Spleen (tissue), 7 donors: ENCODE measurements at regions not wholly inside any gene's neighbourhood (a gene's known extent, or its start where the extent isn't known, plus 50 kb on each side); places are given as distances from the start of the nearest gene placed in this dataset.

Experiments used
- CTCF ChIP-seq, 11 experiments: fragments of 200-600 bp in 7 of 11; fragments of 450-650 bp in 4 of 11; sonication (generic) in 4 of 11; IDR thresholded peaks in 8 of 11; conservative IDR thresholded peaks in 3 of 11; 1 replicate in 7 of 11; 2 replicates in 4 of 11; pipeline versions ENCODE4 v1.4.0 to v1.8.0; 2016 to 2021; ENCODE audit warnings: antibody characterized with exemption in 11 of 11, inconsistent platforms in 4 of 11, mild to moderate bottlenecking in 1 of 11
- POLR2AphosphoS5 ChIP-seq, 3 donors: sonication (generic); formaldehyde crosslinking; IDR thresholded peaks; one replicate each; pipeline ENCODE4 v1.5.1; 2017; ENCODE audit warnings: antibody characterized with exemption in 3 of 3
- donor health status: DM: no; HTN: no; CAD: no; lungs with moderate emphysema.
- donor health status: DM: no; HTN: no; CAD: no.
- donor health status: DM: no; HTN: no; CAD: no.

GRCh38 chr1:193533853-193534252 is 347.4 kb upstream of the B3GALT2 start:
- TF ChIP-seq CTCF (IDR thresholded peaks at IDR 0.05 in 8 of 11, conservative IDR thresholded peaks at IDR 0.05 in 3 of 11), result no peak
- no peak for TF ChIP-seq POLR2AphosphoS5 (IDR thresholded peaks at IDR 0.05)
